OCI-LY7 (cell line): ENCODE measurements at regions not wholly inside any gene's neighbourhood (a gene's known extent, or its start where the extent isn't known, plus 50 kb on each side); places are given as distances from the start of the nearest gene placed in this dataset.
A peak's percentile ranks its signal among the peaks of the same experiment; 100 is the strongest.

Source experiments
- BruUV-seq: library from RNA; stranded (reverse); fragments of 400-500 nt; replicated peaks from 2 replicates; lab custom pipeline; 2021; lab: Mats Ljungman, UMichigan
- CTCF ChIA-PET: fragments of 300-600 bp; sonication (Branson Sonifier 250); formaldehyde crosslinking; loops from one replicate; lab custom pipeline; 2022; ENCODE audit warnings: antibody characterized with exemption; ENCODE audit not compliant: unreplicated experiment; lab: Charles Lee
- POLR2A ChIA-PET: fragments of 300-600 bp; sonication (Branson Sonifier 250); formaldehyde crosslinking; loops from one replicate; lab custom pipeline; 2022; ENCODE audit warnings: antibody characterized with exemption; lab: Charles Lee
- DNase-seq: peaks from one replicate; pipeline ENCODE4 v3.0.0-alpha.2; 2015; ENCODE audit warnings: low spot score
- H2AFZ ChIP-seq: fragments of 200-600 bp; sonication (generic), shearing (Covaris generic); 2 replicates; pipeline ENCODE4 v1.6.1; 2014; ENCODE audit warnings: mild to moderate bottlenecking, antibody characterized with exemption, low read length, moderate library complexity
- H3K27ac ChIP-seq: fragments of 200-600 bp; sonication (generic); 2 replicates; pipeline ENCODE4 v1.5.1; 2014; ENCODE audit warnings: mixed run types, low read depth, mild to moderate bottlenecking, moderate library complexity, low read length, inconsistent platforms; ENCODE audit not compliant: poor library complexity, severe bottlenecking
- H3K36me3 ChIP-seq: fragments of 200-600 bp; sonication (generic); 2 replicates; pipeline ENCODE4 v1.6.1; 2014; ENCODE audit warnings: mild to moderate bottlenecking, antibody characterized with exemption, low read length, moderate library complexity, mixed read lengths; ENCODE audit not compliant: insufficient read depth
- H3K4me1 ChIP-seq: fragments of 200-600 bp; sonication (generic); 2 replicates; pipeline ENCODE4 v1.5.1; 2014; ENCODE audit warnings: mild to moderate bottlenecking, low read length; ENCODE audit not compliant: insufficient read depth, poor library complexity, severe bottlenecking
- H3K4me2 ChIP-seq: fragments of 200-600 bp; sonication (generic); 2 replicates; pipeline ENCODE4 v1.6.1; 2014; ENCODE audit warnings: mild to moderate bottlenecking, low read length
- H3K4me3 ChIP-seq: fragments of 200-600 bp; sonication (generic); 2 replicates; pipeline ENCODE4 v1.5.1; 2014; ENCODE audit warnings: mild to moderate bottlenecking, low read depth, low read length; ENCODE audit not compliant: poor library complexity, severe bottlenecking
- H3K79me2 ChIP-seq: fragments of 200-600 bp; sonication (generic); 2 replicates; pipeline ENCODE4 v1.6.1; 2016; ENCODE audit warnings: low read depth, mild to moderate bottlenecking, low read length, moderate library complexity, mixed read lengths; ENCODE audit not compliant: insufficient read depth
- H3K9me2 ChIP-seq: fragments of 200-600 bp; sonication (generic); 2 replicates; pipeline ENCODE4 v1.6.1; 2016; ENCODE audit warnings: mild to moderate bottlenecking, low read length, mixed read lengths; ENCODE audit not compliant: insufficient read depth
- H3K9me3 ChIP-seq: fragments of 200-600 bp; sonication (generic); 2 replicates; pipeline ENCODE4 v1.6.1; 2014; ENCODE audit warnings: mild to moderate bottlenecking, mixed run types, low read length, mixed read lengths
- H4K20me1 ChIP-seq: fragments of 200-600 bp; sonication (generic); 2 replicates; pipeline ENCODE4 v1.6.1; 2014; ENCODE audit warnings: mild to moderate bottlenecking, antibody characterized with exemption, low read length, moderate library complexity, mixed read lengths; ENCODE audit not compliant: insufficient read depth
- EZH2phosphoT487 ChIP-seq: fragments of 200-600 bp; sonication (generic); IDR thresholded peaks from 2 replicates; pipeline ENCODE4 v1.6.1; 2018; ENCODE audit warnings: low read depth, borderline replicate concordance, mild to moderate bottlenecking, mixed run types, antibody characterized with exemption, low read length, moderate library complexity, mixed read lengths
- intact Hi-C: fragments of 100-400 bp; cut with micrococcal nuclease; formaldehyde crosslinking; loops from one replicate; pipeline ENCODE4 v1.10.0; 2022; ENCODE audit not compliant: unreplicated experiment
- TF ChIP-seq, protein P1 (sequence below): fragments of 200-600 bp; sonication (generic); conservative IDR thresholded peaks from 2 replicates; pipeline ENCODE4 v1.5.1; 2014; ENCODE audit warnings: mild to moderate bottlenecking, antibody characterized with exemption, low read length, moderate library complexity, mixed read lengths

DNA sequence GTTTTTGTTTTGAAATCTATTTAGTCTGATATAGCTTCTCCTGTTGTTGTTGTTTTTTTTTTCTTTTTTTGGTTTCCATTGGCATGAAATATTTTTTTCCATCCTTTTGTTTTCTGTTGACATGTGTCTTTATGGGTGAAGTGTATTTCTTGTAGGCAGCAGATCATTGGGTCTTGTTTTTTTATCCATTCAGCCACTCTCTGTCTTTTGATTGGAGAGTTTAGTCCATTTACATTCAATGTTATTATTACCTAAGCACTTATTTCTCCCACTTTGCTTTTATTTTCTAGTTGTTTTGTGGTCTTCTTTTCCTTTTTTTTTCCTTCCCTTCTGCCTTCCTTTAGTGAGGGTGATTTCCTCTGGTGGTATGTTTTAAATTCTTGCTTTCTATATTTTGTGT is 193.6 kb upstream of the TMEM260 start:
- TF ChIP-seq EZH2phosphoT487 = no peak
- TF ChIP-seq, protein P1, sequence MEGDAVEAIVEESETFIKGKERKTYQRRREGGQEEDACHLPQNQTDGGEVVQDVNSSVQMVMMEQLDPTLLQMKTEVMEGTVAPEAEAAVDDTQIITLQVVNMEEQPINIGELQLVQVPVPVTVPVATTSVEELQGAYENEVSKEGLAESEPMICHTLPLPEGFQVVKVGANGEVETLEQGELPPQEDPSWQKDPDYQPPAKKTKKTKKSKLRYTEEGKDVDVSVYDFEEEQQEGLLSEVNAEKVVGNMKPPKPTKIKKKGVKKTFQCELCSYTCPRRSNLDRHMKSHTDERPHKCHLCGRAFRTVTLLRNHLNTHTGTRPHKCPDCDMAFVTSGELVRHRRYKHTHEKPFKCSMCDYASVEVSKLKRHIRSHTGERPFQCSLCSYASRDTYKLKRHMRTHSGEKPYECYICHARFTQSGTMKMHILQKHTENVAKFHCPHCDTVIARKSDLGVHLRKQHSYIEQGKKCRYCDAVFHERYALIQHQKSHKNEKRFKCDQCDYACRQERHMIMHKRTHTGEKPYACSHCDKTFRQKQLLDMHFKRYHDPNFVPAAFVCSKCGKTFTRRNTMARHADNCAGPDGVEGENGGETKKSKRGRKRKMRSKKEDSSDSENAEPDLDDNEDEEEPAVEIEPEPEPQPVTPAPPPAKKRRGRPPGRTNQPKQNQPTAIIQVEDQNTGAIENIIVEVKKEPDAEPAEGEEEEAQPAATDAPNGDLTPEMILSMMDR = no peak
- ChIA-PET CTCF (interaction anchor here (0.6 kb wide), 1 partner anchor 18 kb away, joined by 11 read pairs; no protein-coding TSS in a partner anchor), POLR2A (interaction anchor here (0.6 kb wide), 1 partner anchor 48 kb away, joined by 4 read pairs; no protein-coding TSS in a partner anchor)
- no peaks in the 10 kb centered on the region for H3K4me1 ChIP-seq
- H3K4me3 ChIP-seq = no peak overlapping the region
- no peak overlapping the region for H2AFZ ChIP-seq
- intact Hi-C loops = no loop called here
- no peaks in the 10 kb centered on the region for H4K20me1 ChIP-seq
- no peaks in the 10 kb centered on the region for H3K79me2 ChIP-seq
- no peaks in the 10 kb centered on the region for H3K9me2 ChIP-seq
- no TSS peak for BruUV-seq
- no peaks in the 10 kb centered on the region for H3K9me3 ChIP-seq
- DNase-seq = no peak
- no peak overlapping the region for H3K4me2 ChIP-seq
- no peaks in the 10 kb centered on the region for H3K36me3 ChIP-seq
- no peak overlapping the region for H3K27ac ChIP-seq

DNA sequence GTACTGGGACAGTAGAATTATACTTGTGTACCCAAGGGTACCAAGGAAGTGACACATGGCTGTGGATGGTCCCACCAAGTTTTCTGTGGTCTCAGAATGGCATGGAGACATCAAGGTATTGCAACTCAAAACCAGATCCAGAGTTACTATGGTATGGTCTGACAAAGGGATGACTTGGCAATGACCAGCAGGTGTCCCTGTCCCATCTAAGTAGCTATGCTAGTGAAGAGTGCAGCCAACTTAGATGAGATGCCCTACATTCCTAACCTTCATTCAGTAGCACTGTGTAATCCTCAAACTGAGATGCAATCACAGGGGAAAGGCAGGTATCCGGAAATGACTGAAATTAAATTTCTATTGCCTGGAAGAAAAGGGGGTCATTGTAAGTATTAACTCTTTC is 188.7 kb upstream of the TMEM260 start:
- ChIA-PET CTCF (no interaction called here), POLR2A (no interaction called here)
- H3K4me1 ChIP-seq = no peaks in the 10 kb centered on the region
- BruUV-seq = no TSS peak
- no peak for DNase-seq
- H3K27ac ChIP-seq = no peak overlapping the region
- no peaks in the 10 kb centered on the region for H4K20me1 ChIP-seq
- no peaks in the 10 kb centered on the region for H3K9me2 ChIP-seq
- no peaks in the 10 kb centered on the region for H3K79me2 ChIP-seq
- H3K36me3 ChIP-seq = no peaks in the 10 kb centered on the region
- no peak overlapping the region for H2AFZ ChIP-seq
- H3K4me3 ChIP-seq = no peak overlapping the region
- H3K4me2 ChIP-seq = no peak overlapping the region
- H3K9me3 ChIP-seq = no peaks in the 10 kb centered on the region
- TF ChIP-seq, protein P1 = 0 out of 2 replicates have a peak, but pooled peaks have one; percentile 15
- no peak for TF ChIP-seq EZH2phosphoT487
- intact Hi-C loops = no loop called here

DNA sequence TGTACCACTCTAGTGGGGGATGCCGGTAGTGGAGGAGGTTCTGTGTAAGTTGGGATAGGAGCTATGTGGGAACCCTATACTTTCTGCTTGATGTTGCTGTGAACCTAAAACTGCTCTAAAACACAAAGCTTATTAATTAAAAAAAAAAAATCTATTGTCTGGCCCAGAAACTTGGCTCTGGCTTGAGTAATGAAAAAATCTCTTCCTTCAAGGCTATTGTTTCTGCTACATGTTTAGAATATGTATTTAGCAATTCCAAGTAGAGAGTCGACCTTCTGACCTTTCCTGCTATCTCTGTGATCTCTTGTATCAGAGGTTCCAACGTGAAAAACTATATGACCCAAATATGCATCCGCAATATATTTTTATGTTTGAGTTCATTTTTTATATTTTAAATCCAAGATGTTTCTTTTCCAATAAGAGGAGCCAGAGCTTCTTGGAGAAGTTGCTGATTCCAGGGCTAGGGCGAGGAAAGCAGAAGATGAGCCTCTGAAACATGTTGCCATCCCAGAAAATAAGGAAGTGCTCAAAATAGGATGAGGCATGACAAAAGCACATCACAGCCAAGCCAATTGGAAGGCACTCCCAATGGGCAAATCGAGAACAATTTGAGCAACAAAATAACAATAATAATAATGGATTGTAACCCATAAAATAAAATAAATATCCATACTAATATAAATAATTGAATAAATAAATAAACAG is 184.6 kb upstream of the TMEM260 start:
- Histone ChIP-seq H4K20me1 (no peaks in the 10 kb centered on the region), H3K9me2 (no peaks in the 10 kb centered on the region), H3K36me3 (no peaks in the 10 kb centered on the region), H3K4me1 (no peaks in the 10 kb centered on the region), H2AFZ (no peak overlapping the region), H3K9me3 (no peaks in the 10 kb centered on the region), H3K27ac (no peak overlapping the region), H3K4me2 (no peak overlapping the region), H3K4me3 (no peak overlapping the region), H3K79me2 (no peaks in the 10 kb centered on the region)
- TF ChIP-seq, protein P1 = no peak
- POLR2A ChIA-PET = no interaction called here
- no TSS peak for BruUV-seq
- intact Hi-C loops = no loop called here
- DNase-seq = no peak
- CTCF ChIA-PET = interaction anchor here (1.1 kb wide), 1 partner anchor 23 kb away, joined by 3 read pairs; no protein-coding TSS in a partner anchor
